Mesodermal cell (in vitro differentiated cells): ENCODE measurements at regions not wholly inside any gene's neighbourhood (a gene's known extent, or its start where the extent isn't known, plus 50 kb on each side); places are given as distances from the start of the nearest gene placed in this dataset.
"Not testable (repeated sequence)": the region's sequence is repeated elsewhere in the genome, so short reads cannot be mapped to it uniquely, and the experiment has no call there.

Experiments used
- H3K27ac ChIP-seq: 2 replicates; pipeline ENCODE4 v1.7.0; 2013; ENCODE audit warnings: mild to moderate bottlenecking, low read depth, low read length, moderate library complexity; ENCODE audit not compliant: severe bottlenecking
- H3K36me3 ChIP-seq: 2 replicates; pipeline ENCODE4 v1.7.1; 2013; ENCODE audit warnings: mild to moderate bottlenecking, low read length, moderate library complexity; ENCODE audit not compliant: control insufficient read depth, insufficient read depth
- H3K4me1 ChIP-seq: one replicate; pipeline ENCODE4 v1.7.1; 2013; ENCODE audit warnings: mild to moderate bottlenecking, low read length; ENCODE audit not compliant: insufficient read depth, control insufficient read depth, poor library complexity, severe bottlenecking
- H3K4me3 ChIP-seq: 2 replicates; pipeline ENCODE4 v1.7.0; 2013; ENCODE audit warnings: low read length, control low read depth, mild to moderate bottlenecking; ENCODE audit not compliant: insufficient read depth, poor library complexity, severe bottlenecking; ENCODE audit errors: extremely low read depth
- H3K9me3 ChIP-seq: 2 replicates; pipeline ENCODE4 v1.7.1; 2013; ENCODE audit warnings: mild to moderate bottlenecking, low read length, moderate library complexity; ENCODE audit not compliant: control insufficient read depth
- WGBS, 2 experiments: methylation state at CpG; one replicate each; pipeline ENCODE4 v1.1.5; 2013; ENCODE audit warnings: missing lambda C conversion rate in 2 of 2; ENCODE audit not compliant: insufficient coverage in 2 of 2; 5-methylcytosine and 5-hydroxymethylcytosine counted together

DNA sequence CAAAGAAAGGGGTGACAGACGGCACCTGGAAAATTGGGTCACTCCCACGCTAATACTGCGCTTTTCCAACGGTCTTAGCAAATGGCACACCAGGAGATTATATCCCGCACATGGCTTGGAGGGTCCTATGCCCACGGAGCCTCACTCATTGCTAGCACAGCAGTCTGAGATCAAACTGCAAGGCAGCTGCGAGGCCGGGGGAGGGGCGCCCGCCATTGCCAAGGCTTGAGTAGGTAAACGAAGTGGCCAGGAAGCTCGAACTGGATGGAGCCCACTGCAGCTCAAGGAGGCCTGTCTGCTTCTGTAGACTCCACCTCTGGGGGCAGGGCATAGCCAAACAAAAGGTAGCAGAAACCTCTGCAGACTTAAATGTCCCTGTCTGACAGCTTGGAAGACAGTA, 676.8 kb downstream of the BCKDHB start:
- 93 to 94% methylated on average over 6 to 12 of the region's 12 CpGs for WGBS, 2 experiments
- H3K36me3 ChIP-seq, H3K4me3 ChIP-seq, H3K9me3 ChIP-seq, H3K27ac ChIP-seq, H3K4me1 ChIP-seq: not testable (repeated sequence)

GRCh38 chr6:80771941-80772340, 665.5 kb downstream of the BCKDHB start:
- H3K4me1 ChIP-seq, result no peaks in the 10 kb centered on the region
- H3K36me3 ChIP-seq, result no peaks in the 10 kb centered on the region
- WGBS, 2 experiments, result no CpG with 5 or more reads among the region's 2 CpGs
- no peaks in the 10 kb centered on the region for H3K9me3 ChIP-seq
- no peak overlapping the region for H3K27ac ChIP-seq
- no peak overlapping the region for H3K4me3 ChIP-seq

- Histone ChIP-seq H3K4me3 (no peak overlapping the region), H3K36me3 (no peaks in the 10 kb centered on the region), H3K9me3 (no peaks in the 10 kb centered on the region), H3K4me1 (no peaks in the 10 kb centered on the region), H3K27ac (no peak overlapping the region)
- WGBS, 2 experiments, result no CpG with 5 or more reads among the region's 1 CpG
Measured at GRCh38 chr6:80769106-80769505, 662.6 kb downstream of the BCKDHB start.

- no peak overlapping the region for H3K4me3 ChIP-seq
Measured at GRCh38 chr6:80767808-80768207, 661.3 kb downstream of the BCKDHB start.

GRCh38 chr6:80744213-80744612, 637.7 kb downstream of the BCKDHB start:
- Histone ChIP-seq H3K9me3 (no peaks in the 10 kb centered on the region), H3K4me1 (no peaks in the 10 kb centered on the region), H3K36me3 (no peaks in the 10 kb centered on the region), H3K27ac (no peak overlapping the region), H3K4me3 (no peak overlapping the region)

More at GRCh38 chr6:80767808-80768207, 661.3 kb downstream of the BCKDHB start:
- Histone ChIP-seq H3K9me3 (no peaks in the 10 kb centered on the region), H3K27ac (no peak overlapping the region), H3K4me1 (no peaks in the 10 kb centered on the region), H3K36me3 (no peaks in the 10 kb centered on the region)
- WGBS, 2 experiments, result 64 to 67% methylated on average over 2 of the region's 2 CpGs

DNA sequence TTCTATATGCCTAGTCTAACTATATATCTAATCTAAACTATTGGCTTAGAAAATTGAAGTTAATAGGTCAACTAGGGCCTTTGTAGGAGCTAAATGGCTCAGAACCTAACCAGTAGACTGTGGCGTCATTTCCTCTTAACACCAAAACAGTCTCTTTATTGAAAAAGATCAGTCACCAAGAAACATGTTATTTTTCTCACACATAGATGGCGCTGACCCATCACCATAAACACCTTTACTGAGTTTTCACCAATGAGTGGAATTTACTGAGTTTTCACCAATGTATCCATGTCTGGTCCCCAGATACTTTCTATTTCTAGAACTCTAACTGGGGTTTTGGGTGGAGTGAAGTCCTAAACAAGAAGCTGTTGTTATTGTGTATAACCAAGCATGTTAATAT, 636.0 kb downstream of the BCKDHB start:
- Histone ChIP-seq H3K4me3 (no peak overlapping the region), H3K4me1 (no peaks in the 10 kb centered on the region), H3K27ac (no peak overlapping the region), H3K36me3 (no peaks in the 10 kb centered on the region), H3K9me3 (no peaks in the 10 kb centered on the region)
- 38 to 100% methylated on average over 1 of the region's 2 CpGs for WGBS, 2 experiments

- Histone ChIP-seq H3K36me3 (no peaks in the 10 kb centered on the region), H3K4me3 (no peak overlapping the region), H3K4me1 (no peaks in the 10 kb centered on the region), H3K27ac (no peak overlapping the region), H3K9me3 (no peaks in the 10 kb centered on the region)
- WGBS, 2 experiments, result 100% methylated on average over 2 of the region's 2 CpGs; no CpG with 5 or more reads in 1 of the 2 experiments
Measured at GRCh38 chr6:80733641-80734040, 627.2 kb downstream of the BCKDHB start.

DNA sequence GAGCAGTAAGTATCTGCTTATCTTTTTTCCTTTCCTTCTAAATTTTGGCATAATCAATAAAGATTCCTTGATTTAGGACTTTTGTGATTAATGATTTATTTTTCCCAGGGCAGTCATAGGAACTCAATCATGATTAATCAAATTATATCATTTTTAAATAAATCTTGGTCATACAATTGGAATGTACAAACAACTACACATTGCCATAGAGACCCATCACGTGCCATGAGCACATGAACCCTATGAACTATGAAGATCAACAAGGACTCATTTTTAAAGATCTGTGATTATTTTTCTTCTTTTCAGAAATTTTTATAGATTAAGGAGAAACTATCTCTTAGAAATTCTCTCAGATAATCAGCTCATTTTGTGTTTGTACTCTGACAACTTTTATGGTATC, 622.4 kb downstream of the BCKDHB start:
- H3K4me1 ChIP-seq, result no peaks in the 10 kb centered on the region
- no peak overlapping the region for H3K27ac ChIP-seq
- no peaks in the 10 kb centered on the region for H3K36me3 ChIP-seq
- no CpG with 5 or more reads among the region's 1 CpG for WGBS, 2 experiments
- no peak overlapping the region for H3K4me3 ChIP-seq
- H3K9me3 ChIP-seq, result no peaks in the 10 kb centered on the region

DNA sequence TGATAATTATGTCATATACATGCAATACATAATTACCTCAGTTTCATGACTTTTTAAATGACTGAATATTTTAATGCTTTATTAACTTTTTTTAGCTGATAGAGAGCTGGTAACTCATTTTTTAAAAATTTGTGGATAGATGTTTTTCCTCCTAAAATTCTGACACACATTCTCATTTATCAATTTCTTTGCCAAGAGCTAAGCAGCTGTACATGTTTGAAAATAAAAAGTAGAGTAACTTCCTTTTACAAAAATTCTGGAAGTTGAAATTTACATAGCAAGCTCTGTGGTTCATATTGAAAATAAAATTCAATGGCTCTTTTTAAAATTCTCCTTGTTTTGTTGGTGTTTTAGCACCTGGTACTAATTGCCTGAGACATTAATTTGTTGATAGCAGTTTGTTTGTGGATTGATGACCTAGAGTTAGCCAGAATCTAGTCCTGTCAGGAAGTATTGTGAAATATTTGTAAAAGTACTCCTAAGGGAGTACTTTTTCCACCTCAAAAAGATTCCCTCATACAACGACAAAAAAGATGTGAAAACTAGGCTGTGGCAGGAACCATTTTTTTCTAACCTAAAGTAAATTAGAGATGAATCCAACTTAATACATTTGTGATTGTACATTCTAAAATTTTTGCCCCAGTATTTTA, 621.8 kb downstream of the BCKDHB start:
- no CpG with 5 or more reads among the region's 1 CpG for WGBS, 2 experiments
- H3K4me1 ChIP-seq, result no peaks in the 10 kb centered on the region
- H3K27ac ChIP-seq, result no peak overlapping the region
- no peaks in the 10 kb centered on the region for H3K36me3 ChIP-seq
- H3K9me3 ChIP-seq, result no peaks in the 10 kb centered on the region
- no peak overlapping the region for H3K4me3 ChIP-seq

- WGBS, 2 experiments, result 100% methylated on average over 2 to 3 of the region's 5 CpGs
- Histone ChIP-seq H3K4me1 (no peaks in the 10 kb centered on the region), H3K4me3 (no peak overlapping the region), H3K9me3 (peaks cover 4% of the 10 kb centered on the region), H3K36me3 (no peaks in the 10 kb centered on the region), H3K27ac (peak overlapping the region; percentile 12)
Measured at GRCh38 chr6:80725156-80725930, 618.9 kb downstream of the BCKDHB start.

- no peak overlapping the region for H3K4me3 ChIP-seq
- WGBS, 2 experiments, result 67 to 94% methylated on average over 1 to 3 of the region's 3 CpGs
- H3K9me3 ChIP-seq, result peaks cover 4% of the 10 kb centered on the region
- no peak overlapping the region for H3K27ac ChIP-seq
- H3K4me1 ChIP-seq, result no peaks in the 10 kb centered on the region
- no peaks in the 10 kb centered on the region for H3K36me3 ChIP-seq
Measured at GRCh38 chr6:80720824-80721223, 614.4 kb downstream of the BCKDHB start.
